Mesenchymal stem cell (in vitro differentiated cells and primary cell): ENCODE measurements at regions not wholly inside any gene's neighbourhood (a gene's known extent, or its start where the extent isn't known, plus 50 kb on each side); places are given as distances from the start of the nearest gene placed in this dataset.

Experiments
- DNase-seq: peaks from one replicate; pipeline ENCODE4 v3.0.0-alpha.2; 2013
- H2AFZ ChIP-seq: one replicate; pipeline ENCODE4 v1.6.1; 2013; ENCODE audit warnings: low read depth, mild to moderate bottlenecking, control low read depth, inconsistent platforms, low read length, moderate library complexity
- H2AK5ac ChIP-seq: 2 replicates; pipeline ENCODE4 v1.6.1; 2013; ENCODE audit warnings: low read length, moderate library complexity, mild to moderate bottlenecking, inconsistent platforms; ENCODE audit not compliant: severe bottlenecking
- H2BK120ac ChIP-seq: one replicate; pipeline ENCODE4 v1.6.1; 2013; ENCODE audit warnings: low read depth, mild to moderate bottlenecking, inconsistent platforms, low read length, moderate library complexity
- H2BK12ac ChIP-seq, 2 experiments: one replicate each; pipeline ENCODE4 v1.6.1; 2013; ENCODE audit warnings: inconsistent platforms in 2 of 2, low read length in 2 of 2, mild to moderate bottlenecking in 2 of 2, moderate library complexity in 2 of 2, control low read depth in 1 of 2
- H2BK15ac ChIP-seq: one replicate; pipeline ENCODE4 v1.6.1; 2013; ENCODE audit warnings: mild to moderate bottlenecking, low read depth, inconsistent platforms; ENCODE audit not compliant: poor library complexity, severe bottlenecking
- H2BK5ac ChIP-seq: 2 replicates; pipeline ENCODE4 v1.6.1; 2013; ENCODE audit warnings: low read depth, mild to moderate bottlenecking, low read length, control low read depth, inconsistent platforms; ENCODE audit not compliant: poor library complexity, severe bottlenecking
- H3K14ac ChIP-seq, 2 experiments: one replicate each; pipeline ENCODE4 v1.6.1; 2013; ENCODE audit warnings: inconsistent platforms in 2 of 2, low read length in 2 of 2, control low read depth in 1 of 2, mild to moderate bottlenecking in 1 of 2, moderate library complexity in 1 of 2
- H3K18ac ChIP-seq, 2 experiments: one replicate each; pipeline ENCODE4 v1.6.1; 2013; ENCODE audit warnings: inconsistent platforms in 2 of 2, low read length in 2 of 2, control low read depth in 1 of 2, low read depth in 1 of 2, mild to moderate bottlenecking in 1 of 2
- H3K23ac ChIP-seq, 2 experiments: one replicate each; pipeline ENCODE4 v1.6.1; 2013; ENCODE audit warnings: inconsistent platforms in 2 of 2, low read length in 2 of 2, mild to moderate bottlenecking in 2 of 2, moderate library complexity in 2 of 2, control low read depth in 1 of 2
- H3K27ac ChIP-seq: 2 replicates; pipeline ENCODE4 v1.5.1; 2013; ENCODE audit warnings: mild to moderate bottlenecking, moderate library complexity, low read length, control low read depth, inconsistent platforms; ENCODE audit not compliant: poor library complexity, severe bottlenecking
- H3K27me3 ChIP-seq, 2 experiments: 2 replicates each; pipeline versions ENCODE4 v1.6.1 to v1.7.0; 2013; ENCODE audit warnings: low read length in 2 of 2, mild to moderate bottlenecking in 2 of 2, moderate library complexity in 2 of 2, control low read depth in 1 of 2, inconsistent platforms in 1 of 2; ENCODE audit not compliant: control insufficient read depth in 1 of 2, insufficient read depth in 1 of 2
- H3K36me3 ChIP-seq, 2 experiments: 2 replicates each; pipeline versions ENCODE4 v1.6.1 to v1.7.0; 2013; ENCODE audit warnings: low read length in 2 of 2, control low read depth in 1 of 2, inconsistent platforms in 1 of 2, low read depth in 1 of 2, mild to moderate bottlenecking in 1 of 2; ENCODE audit not compliant: insufficient read depth in 2 of 2, control insufficient read depth in 1 of 2
- H3K4ac ChIP-seq, 2 experiments: one replicate each; pipeline ENCODE4 v1.6.1; 2013; ENCODE audit warnings: inconsistent platforms in 2 of 2, low read length in 2 of 2, mild to moderate bottlenecking in 2 of 2, moderate library complexity in 2 of 2, control low read depth in 1 of 2, low read depth in 1 of 2
- H3K4me1 ChIP-seq: 2 replicates; pipeline ENCODE4 v1.6.1; 2013; ENCODE audit warnings: low read depth, low read length, control low read depth; ENCODE audit not compliant: control insufficient read depth, insufficient read depth
- H3K4me2 ChIP-seq: 2 replicates; pipeline ENCODE4 v1.6.1; 2013; ENCODE audit warnings: low read length, mild to moderate bottlenecking, inconsistent platforms; ENCODE audit not compliant: poor library complexity, severe bottlenecking
- H3K4me3 ChIP-seq, 2 experiments: 2 replicates each; pipeline versions ENCODE4 v1.5.1 to v1.7.0; 2013; ENCODE audit warnings: low read length in 2 of 2, mild to moderate bottlenecking in 2 of 2, control low read depth in 1 of 2, low read depth in 1 of 2; ENCODE audit not compliant: insufficient read depth in 1 of 2
- H3K79me1 ChIP-seq: replicated peaks from 2 replicates; pipeline ENCODE4 v1.6.1; 2013; ENCODE audit warnings: mild to moderate bottlenecking, control low read depth, low read length, inconsistent platforms; ENCODE audit not compliant: poor library complexity, severe bottlenecking
- H3K9ac ChIP-seq: 2 replicates; pipeline ENCODE4 v1.7.0; 2013; ENCODE audit warnings: mild to moderate bottlenecking, low read length, moderate library complexity
- H3K9me3 ChIP-seq: 2 replicates; pipeline ENCODE4 v1.7.0; 2013; ENCODE audit warnings: mild to moderate bottlenecking, low read length; ENCODE audit not compliant: control insufficient read depth
- H4K8ac ChIP-seq: one replicate; pipeline ENCODE4 v1.6.1; 2013; ENCODE audit warnings: inconsistent platforms, mild to moderate bottlenecking, low read length, moderate library complexity
- H4K91ac ChIP-seq: one replicate; pipeline ENCODE4 v1.6.1; 2013; ENCODE audit warnings: mild to moderate bottlenecking, low read length, inconsistent platforms
- WGBS: methylation state at CpG from one replicate; pipeline ENCODE4 v1.1.7; 2013; ENCODE audit warnings: mixed read lengths; 5-methylcytosine and 5-hydroxymethylcytosine counted together

DNA sequence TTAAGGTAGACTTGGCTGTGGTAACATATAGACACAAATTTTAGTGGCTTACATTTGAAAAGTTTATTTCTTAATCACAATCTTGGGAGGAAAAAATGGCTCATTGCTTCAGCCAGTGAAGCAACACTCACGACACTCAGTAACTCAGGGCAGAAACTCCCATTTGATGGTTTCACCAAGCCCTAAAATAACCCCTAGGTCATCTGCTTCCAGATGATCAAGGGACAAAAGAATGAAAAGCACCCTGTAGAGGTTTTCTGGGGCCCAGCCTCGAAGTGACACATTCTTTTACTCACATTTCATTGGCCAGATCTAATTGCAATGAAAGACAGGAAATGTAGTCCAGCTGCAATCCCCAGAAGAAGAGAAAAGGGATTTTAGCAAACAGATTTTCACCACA lies 275.9 kb downstream of the TMX3 start:
- Histone ChIP-seq H3K9me3 (peaks cover 5% of the 10 kb centered on the region), H3K4me2 (no peak overlapping the region), H2BK120ac (no peak overlapping the region), H3K14ac (no peak overlapping the region), H3K36me3 (no peaks in the 10 kb centered on the region), H2BK15ac (no peak overlapping the region), H3K27me3 (no peaks in the 10 kb centered on the region), H2AK5ac (no peak overlapping the region), H3K23ac (no peak overlapping the region), H3K27ac (no peak overlapping the region), H3K4ac (no peak overlapping the region), H2BK5ac (no peak overlapping the region), H4K8ac (no peak overlapping the region), H3K4me3 (no peak overlapping the region), H2BK12ac (no peak overlapping the region), H2AFZ (no peak overlapping the region), H3K18ac (no peak overlapping the region), H3K9ac (peak overlapping the region; percentile 82), H4K91ac (no peak overlapping the region), H3K4me1 (no peaks in the 10 kb centered on the region), H3K79me1 (no peaks in the 10 kb centered on the region)
- peak; percentile 72 for DNase-seq
- 9% methylated on average over 2 of the region's 2 CpGs for WGBS

GRCh38 chr18:68438536-68438935 lies 276.4 kb downstream of the TMX3 start:
- no peaks in the 10 kb centered on the region for H3K79me1 ChIP-seq
- H3K36me3 ChIP-seq = no peaks in the 10 kb centered on the region
- H3K9ac ChIP-seq = peak overlapping the region; percentile 82
- H2BK5ac ChIP-seq = no peak overlapping the region
- no peak overlapping the region for H3K4me2 ChIP-seq
- H3K4me1 ChIP-seq = no peaks in the 10 kb centered on the region
- H3K4me3 ChIP-seq = no peak overlapping the region
- H3K23ac ChIP-seq = no peak overlapping the region
- H4K8ac ChIP-seq = no peak overlapping the region
- H3K18ac ChIP-seq = no peak overlapping the region
- no peak overlapping the region for H3K4ac ChIP-seq
- no peaks in the 10 kb centered on the region for H3K27me3 ChIP-seq
- H2BK120ac ChIP-seq = no peak overlapping the region
- peak overlapping the region; percentile 67 for H2AK5ac ChIP-seq
- H3K9me3 ChIP-seq = peaks cover 5% of the 10 kb centered on the region
- no peak overlapping the region for H2AFZ ChIP-seq
- no peak overlapping the region for H3K27ac ChIP-seq
- DNase-seq = no peak
- 91% methylated on average over 3 of the region's 3 CpGs for WGBS
- peak overlapping the region in 1 of 2 experiments; percentile 25 for H2BK12ac ChIP-seq
- no peak overlapping the region for H2BK15ac ChIP-seq
- H4K91ac ChIP-seq = no peak overlapping the region
- no peak overlapping the region for H3K14ac ChIP-seq

DNA sequence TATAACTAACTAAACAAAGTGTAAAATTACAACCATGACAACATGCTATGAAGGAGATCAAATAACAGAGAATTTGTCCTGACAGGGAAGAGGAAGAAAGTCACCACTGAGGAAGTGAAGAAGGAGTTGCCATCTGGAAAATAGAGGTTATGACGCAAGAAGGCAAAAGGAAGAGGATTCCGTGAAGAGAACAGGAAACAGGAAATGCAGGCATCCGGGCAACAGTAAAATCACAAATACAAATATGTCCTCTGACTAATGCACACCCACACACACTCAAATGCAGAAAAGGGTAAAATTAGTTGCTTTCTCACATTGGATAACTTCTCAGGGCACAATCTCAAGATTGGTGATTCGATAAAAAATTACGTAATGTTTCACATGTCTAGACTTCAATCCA lies 278.4 kb downstream of the TMX3 start:
- Histone ChIP-seq H3K4me1 (no peaks in the 10 kb centered on the region), H2BK5ac (no peak overlapping the region), H3K4ac (no peak overlapping the region), H3K27me3 (no peaks in the 10 kb centered on the region), H3K36me3 (no peaks in the 10 kb centered on the region), H3K4me3 (peak overlapping the region in 1 of 2 experiments; percentile 12), H3K4me2 (no peak overlapping the region), H3K14ac (no peak overlapping the region), H3K9ac (peak overlapping the region; percentile 58), H2AFZ (no peak overlapping the region), H4K91ac (no peak overlapping the region), H3K9me3 (peaks cover 5% of the 10 kb centered on the region), H3K27ac (no peak overlapping the region), H4K8ac (no peak overlapping the region), H3K79me1 (no peaks in the 10 kb centered on the region), H2AK5ac (no peak overlapping the region), H3K23ac (no peak overlapping the region), H2BK120ac (no peak overlapping the region), H2BK12ac (no peak overlapping the region), H2BK15ac (no peak overlapping the region), H3K18ac (peak overlapping the region in 1 of 2 experiments; percentile 37)
- DNase-seq = peak; percentile 70
- 30% methylated on average over 4 of the region's 5 CpGs for WGBS

DNA sequence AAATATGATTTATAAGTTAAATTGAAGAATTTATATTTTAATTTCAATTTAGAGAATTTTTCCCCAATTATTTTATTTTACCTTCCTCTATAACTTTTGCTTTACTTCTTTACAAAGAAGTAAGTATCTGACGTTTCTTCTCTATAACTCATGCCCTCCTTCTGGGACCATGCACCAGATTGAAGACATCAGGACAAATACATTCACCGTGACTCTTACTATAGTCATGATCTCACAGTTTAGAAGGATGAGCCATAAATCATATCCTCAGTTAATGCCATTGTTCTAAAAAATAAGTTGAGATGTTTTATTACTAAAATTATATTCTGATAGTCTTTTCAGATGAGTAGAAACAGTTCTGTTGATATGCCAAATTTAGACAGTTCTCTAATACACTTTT lies 279.3 kb downstream of the TMX3 start:
- Histone ChIP-seq H3K27me3 (no peaks in the 10 kb centered on the region), H3K4me2 (no peak overlapping the region), H3K9me3 (peaks cover 5% of the 10 kb centered on the region), H3K4ac (no peak overlapping the region), H4K8ac (no peak overlapping the region), H3K27ac (no peak overlapping the region), H3K14ac (no peak overlapping the region), H3K4me3 (no peak overlapping the region), H2BK120ac (no peak overlapping the region), H3K18ac (no peak overlapping the region), H2BK5ac (no peak overlapping the region), H3K4me1 (peaks cover 3% of the 10 kb centered on the region), H2AFZ (no peak overlapping the region), H4K91ac (no peak overlapping the region), H2AK5ac (no peak overlapping the region), H3K36me3 (no peaks in the 10 kb centered on the region), H3K79me1 (no peaks in the 10 kb centered on the region), H2BK15ac (no peak overlapping the region), H2BK12ac (no peak overlapping the region), H3K23ac (no peak overlapping the region), H3K9ac (no peak overlapping the region)
- WGBS = 81% methylated on average over 2 of the region's 2 CpGs
- no peak for DNase-seq
